H1 (cell line): ENCODE measurements at regions not wholly inside any gene's neighbourhood (a gene's known extent, or its start where the extent isn't known, plus 50 kb on each side); places are given as distances from the start of the nearest gene placed in this dataset.

Experiments used
- CTCF ChIA-PET: fragments of 300-600 bp; sonication (Branson Sonifier 250); formaldehyde crosslinking; loops from one replicate; lab custom pipeline; 2021; ENCODE audit not compliant: partially characterized antibody; lab: Charles Lee
- POLR2A ChIA-PET: fragments of 300-600 bp; sonication (Branson Sonifier 250); formaldehyde crosslinking; loops from one replicate; lab custom pipeline; 2021; ENCODE audit warnings: inconsistent platforms; ENCODE audit not compliant: partially characterized antibody; lab: Charles Lee
- DNase-seq, 2 experiments: peaks; one replicate each; pipeline versions ENCODE4 v3.0.0 to v3.0.0-alpha.2; 2010 to 2022; ENCODE audit warnings: low spot score in 2 of 2, low read depth in 1 of 2, mixed read lengths in 1 of 2
- FAIRE-seq: peaks from 2 replicates; lab custom pipeline; 2011; peaks lifted over from hg19 to GRCh38; lab: Jason Lieb, UNC
- H2AFZ ChIP-seq: 2 replicates; pipeline ENCODE4 v1.8.1; 2012; ENCODE audit warnings: low read length, inconsistent platforms
- H2AK5ac ChIP-seq: 2 replicates; pipeline ENCODE4 v1.6.1; 2013; ENCODE audit warnings: low read depth, low read length
- H2BK120ac ChIP-seq: replicated peaks from 2 replicates; pipeline ENCODE3; 2013; ENCODE audit warnings: low read depth, low read length, inconsistent platforms
- H2BK12ac ChIP-seq: 2 replicates; pipeline ENCODE4 v1.6.1; 2013; ENCODE audit warnings: low read depth, low read length
- H2BK15ac ChIP-seq: 2 replicates; pipeline ENCODE4 v1.6.1; 2013; ENCODE audit warnings: low read length
- H2BK20ac ChIP-seq: 2 replicates; pipeline ENCODE4 v1.6.1; 2013; ENCODE audit warnings: low read length
- H2BK5ac ChIP-seq: 2 replicates; pipeline ENCODE4 v1.6.1; 2013; ENCODE audit warnings: low read depth, low read length
- H3K14ac ChIP-seq: 2 replicates; pipeline ENCODE4 v1.6.1; 2013; ENCODE audit warnings: inconsistent platforms; ENCODE audit not compliant: insufficient read length
- H3K18ac ChIP-seq: 2 replicates; pipeline ENCODE4 v1.6.1; 2013; ENCODE audit warnings: low read length; ENCODE audit errors: extremely low read depth
- H3K23ac ChIP-seq: 2 replicates; pipeline ENCODE4 v1.6.1; 2013; ENCODE audit warnings: inconsistent platforms; ENCODE audit not compliant: insufficient read length
- H3K23me2 ChIP-seq: 2 replicates; pipeline ENCODE4 v1.6.1; 2013; ENCODE audit warnings: low read depth, low read length
- H3K27ac ChIP-seq: 2 replicates; pipeline ENCODE4 v1.6.1; 2011; ENCODE audit warnings: low read depth, low read length, inconsistent platforms
- H3K27me3 ChIP-seq, 4 experiments: replicated peaks in 1 of 4; 1 replicate in 1 of 4; 2 replicates in 3 of 4; pipeline versions ENCODE4 v1.6.1 to v1.8.1; 2011 to 2013; ENCODE audit warnings: low read length in 3 of 4, mild to moderate bottlenecking in 3 of 4, inconsistent platforms in 2 of 4, mixed read lengths in 2 of 4, moderate library complexity in 1 of 4; ENCODE audit not compliant: control insufficient read depth in 3 of 4, insufficient read depth in 3 of 4; ENCODE audit errors: extremely low read depth in 1 of 4
- H3K36me3 ChIP-seq, 4 experiments: 2 replicates each; pipeline versions ENCODE4 v1.6.1 to v1.8.1; 2011 to 2013; ENCODE audit warnings: mild to moderate bottlenecking in 4 of 4, low read length in 3 of 4, moderate library complexity in 2 of 4, control low read depth in 1 of 4, inconsistent platforms in 1 of 4; ENCODE audit not compliant: insufficient read depth in 4 of 4, control insufficient read depth in 2 of 4
- H3K4ac ChIP-seq: replicated peaks from 2 replicates; pipeline ENCODE3; 2013; ENCODE audit warnings: low read length, low read depth, mixed read lengths, inconsistent platforms; ENCODE audit not compliant: insufficient read length
- H3K4me1 ChIP-seq, 4 experiments: replicated peaks in 1 of 4; 1 replicate in 1 of 4; 2 replicates in 3 of 4; pipeline versions ENCODE4 v1.6.1 to v1.8.1; 2011 to 2013; ENCODE audit warnings: low read length in 3 of 4, inconsistent platforms in 2 of 4, mixed read lengths in 1 of 4; ENCODE audit not compliant: insufficient read depth in 4 of 4, control insufficient read depth in 3 of 4
- H3K4me2 ChIP-seq, 2 experiments: 2 replicates each; pipeline versions ENCODE4 v1.6.1 to v1.8.1; 2011 to 2013; ENCODE audit warnings: low read depth in 2 of 2, low read length in 2 of 2, control low read depth in 1 of 2, inconsistent platforms in 1 of 2, mild to moderate bottlenecking in 1 of 2; ENCODE audit not compliant: insufficient read depth in 1 of 2
- H3K4me3 ChIP-seq, 4 experiments: fragments of 200-600, 300-600 bp in 1 of 4; sonication (generic), shearing (Covaris generic), sonication (Bioruptor Twin) in 1 of 4; 2 replicates each; pipeline versions ENCODE4 v1.5.1 to v1.8.1; 2011 to 2016; ENCODE audit warnings: low read length in 4 of 4, low read depth in 3 of 4, control low read depth in 2 of 4, inconsistent platforms in 2 of 4, mild to moderate bottlenecking in 2 of 4, mixed read lengths in 1 of 4, moderate library complexity in 1 of 4; ENCODE audit not compliant: insufficient read depth in 2 of 4; ENCODE audit errors: extremely low read depth in 1 of 4
- H3K56ac ChIP-seq: replicated peaks from 2 replicates; pipeline ENCODE3; 2013; ENCODE audit warnings: low read depth, mild to moderate bottlenecking, mixed read lengths, low read length, inconsistent platforms; ENCODE audit not compliant: insufficient read length
- H3K79me1 ChIP-seq: 2 replicates; pipeline ENCODE4 v1.6.1; 2013; ENCODE audit warnings: low read depth, low read length, control low read depth
- H3K79me2 ChIP-seq, 2 experiments: 2 replicates each; pipeline versions ENCODE4 v1.6.1 to v1.8.1; 2012 to 2013; ENCODE audit warnings: low read length in 2 of 2, mild to moderate bottlenecking in 2 of 2, inconsistent platforms in 1 of 2; ENCODE audit not compliant: insufficient read depth in 2 of 2, control insufficient read depth in 1 of 2
- H3K9ac ChIP-seq, 4 experiments: replicated peaks in 1 of 4; 1 replicate in 1 of 4; 2 replicates in 3 of 4; pipeline versions ENCODE4 v1.6.1 to v1.8.1; 2011 to 2013; ENCODE audit warnings: low read depth in 3 of 4, low read length in 3 of 4, control low read depth in 2 of 4, mild to moderate bottlenecking in 2 of 4, moderate library complexity in 2 of 4, inconsistent platforms in 1 of 4; ENCODE audit errors: extremely low read depth in 1 of 4
- H3K9me3 ChIP-seq, 2 experiments: 2 replicates each; pipeline versions ENCODE4 v1.6.1 to v1.8.1; 2012 to 2013; ENCODE audit warnings: mild to moderate bottlenecking in 2 of 2, moderate library complexity in 2 of 2, control low read depth in 1 of 2, inconsistent platforms in 1 of 2, low read depth in 1 of 2, low read length in 1 of 2, mixed read lengths in 1 of 2; ENCODE audit not compliant: insufficient read depth in 2 of 2
- H4K20me1 ChIP-seq, 2 experiments: replicated peaks in 1 of 2; 2 replicates each; pipeline versions ENCODE3 to v1.8.1; 2011 to 2013; ENCODE audit warnings: inconsistent platforms in 2 of 2, low read length in 2 of 2, mild to moderate bottlenecking in 1 of 2; ENCODE audit not compliant: insufficient read depth in 2 of 2, control insufficient read depth in 1 of 2
- H4K5ac ChIP-seq: 2 replicates; pipeline ENCODE4 v1.6.1; 2013; ENCODE audit warnings: low read length, low read depth, mixed read lengths, inconsistent platforms; ENCODE audit not compliant: insufficient read length
- H4K8ac ChIP-seq: 2 replicates; pipeline ENCODE4 v1.8.0; 2013; ENCODE audit warnings: mild to moderate bottlenecking, moderate library complexity, low read length, inconsistent platforms; ENCODE audit not compliant: insufficient read depth; ENCODE audit errors: extremely low read depth
- H4K91ac ChIP-seq: replicated peaks from 2 replicates; pipeline ENCODE3; 2013; ENCODE audit warnings: low read length, mixed read lengths, inconsistent platforms; ENCODE audit not compliant: insufficient read length
- BACH1 ChIP-seq: IDR thresholded peaks from 2 replicates; pipeline ENCODE4 v1.6.1; 2012; ENCODE audit warnings: low read length, improper control_type of control experiment
- JUN ChIP-seq: IDR thresholded peaks from 2 replicates; pipeline ENCODE4 v1.6.1; 2011; ENCODE audit warnings: low read depth, mild to moderate bottlenecking, improper control_type of control experiment, low read length
- WGBS, 2 experiments: shearing (Covaris generic) in 1 of 2; methylation state at CpG; one replicate each; pipeline versions ENCODE4 v1.1.6 to v1.1.7; 2013 to 2015; ENCODE audit warnings: low lambda C conversion rate in 2 of 2, mixed read lengths in 2 of 2, inconsistent platforms in 1 of 2, low coverage in 1 of 2, missing lambda C conversion rate in 1 of 2; ENCODE audit not compliant: insufficient replicate concordance in 2 of 2, insufficient coverage in 1 of 2, insufficient read length in 1 of 2; ENCODE audit errors: extremely low coverage in 1 of 2, missing lambda C conversion rate in 1 of 2; 5-methylcytosine and 5-hydroxymethylcytosine counted together

- no peak overlapping the region for H4K91ac ChIP-seq
- no peaks in the 10 kb centered on the region for H3K79me1 ChIP-seq
- H2BK120ac ChIP-seq, result no peak overlapping the region
- no peak for TF ChIP-seq BACH1
- TF ChIP-seq JUN, result no peak
- TF ChIP-seq, all 59 proteins: peak for 0
- Histone ChIP-seq H2BK5ac (no peak overlapping the region), H3K4me3 (no peak overlapping the region), H4K5ac (no peak overlapping the region), H3K18ac (no peak overlapping the region), H2BK12ac (no peak overlapping the region), H3K9ac (no peak overlapping the region), H3K36me3 (no peaks in the 10 kb centered on the region; a peak in 1 of 8 replicates), H2AFZ (no peak overlapping the region), H3K4ac (no peak overlapping the region), H3K14ac (no peak overlapping the region), H3K79me2 (no peaks in the 10 kb centered on the region), H4K8ac (no peak overlapping the region), H3K56ac (no peak overlapping the region), H2BK15ac (no peak overlapping the region), H3K4me2 (no peak overlapping the region), H2BK20ac (no peak overlapping the region), H3K23ac (no peak overlapping the region), H3K4me1 (no peaks in the 10 kb centered on the region), H2AK5ac (no peak overlapping the region), H3K23me2 (no peaks in the 10 kb centered on the region), H4K20me1 (no peaks in the 10 kb centered on the region), H3K27ac (no peak overlapping the region), H3K27me3 (no peaks in the 10 kb centered on the region), H3K9me3 (0 out of 4 replicates have a peak, but pooled peaks cover 0 to 5% of the 10 kb centered on the region in 2 experiments)
- CTCF ChIA-PET, result no interaction called here
- DNase-seq, result no peak
- POLR2A ChIA-PET, result no interaction called here
- WGBS, 2 experiments, result 93% methylated on average over 2 of the region's 2 CpGs; no CpG with 5 or more reads in 1 of the 2 experiments
- FAIRE-seq, result no peak
Measured at GRCh38 chr13:64347664-64348063, 2882.5 kb downstream of the PCDH9 start.
